HG02973 (cell line): ENCODE measurements at regions not wholly inside any gene's neighbourhood (a gene's known extent, or its start where the extent isn't known, plus 50 kb on each side); places are given as distances from the start of the nearest gene placed in this dataset.
"Not testable (repeated sequence)": the region's sequence is repeated elsewhere in the genome, so short reads cannot be mapped to it uniquely, and the experiment has no call there.

Source experiments
- ATAC-seq: cut with Tn5 transposase; IDR thresholded peaks from one replicate; pipeline ENCODE4 v1.9.1; 2021; ENCODE audit warnings: moderate library complexity; ENCODE audit not compliant: unreplicated experiment

DNA sequence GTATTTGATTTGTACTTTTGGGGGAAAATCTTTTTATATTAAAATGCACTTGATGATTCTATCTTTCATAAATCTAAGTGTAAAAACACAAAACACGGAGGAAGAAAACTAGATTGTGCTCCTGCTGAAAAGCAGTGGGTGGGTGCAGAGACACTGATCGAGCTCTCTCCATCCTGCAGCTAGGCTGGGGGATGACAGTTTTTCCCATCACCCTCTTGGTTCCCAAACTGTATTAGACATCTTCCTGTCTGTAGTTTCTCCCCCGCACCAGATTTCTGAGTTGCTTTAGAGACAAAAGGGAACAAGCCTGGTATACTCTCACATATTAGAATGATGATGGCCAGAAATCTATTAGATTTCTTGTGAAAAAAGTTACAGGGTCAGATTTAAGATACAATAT, 99.6 kb downstream of the FAM114A2 start:
- ATAC-seq, result no peak

DNA sequence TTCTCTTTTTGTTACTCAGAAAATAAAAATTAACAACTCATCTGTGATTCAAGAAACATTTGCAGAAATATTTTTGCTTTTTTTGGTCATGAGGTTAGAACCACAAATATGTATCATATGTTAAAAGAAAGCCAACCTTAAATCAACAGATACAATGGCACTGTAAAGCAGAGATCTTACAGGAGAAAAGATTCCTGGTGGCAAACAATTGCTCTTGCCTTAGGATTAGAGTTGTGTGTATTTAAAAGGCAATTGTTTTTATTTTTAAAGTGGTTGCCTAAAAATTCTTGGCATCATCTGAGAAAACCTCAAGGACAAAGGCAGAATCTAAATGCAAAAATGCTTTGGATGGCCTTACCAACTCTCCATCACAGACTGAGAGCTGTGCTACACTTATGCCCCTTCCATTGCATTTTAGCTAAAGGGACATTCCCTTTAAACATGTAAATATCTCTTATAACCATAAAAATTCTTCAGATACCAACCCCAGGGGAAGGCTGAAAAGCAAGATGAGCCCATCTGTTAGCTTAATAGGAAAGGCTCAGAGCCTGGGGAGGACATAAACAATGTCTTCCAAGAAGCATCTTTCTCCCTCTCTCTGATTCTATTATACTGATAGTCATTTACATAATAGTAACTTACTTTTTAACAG, 100.4 kb downstream of the FAM114A2 start:
- ATAC-seq, result no peak

DNA sequence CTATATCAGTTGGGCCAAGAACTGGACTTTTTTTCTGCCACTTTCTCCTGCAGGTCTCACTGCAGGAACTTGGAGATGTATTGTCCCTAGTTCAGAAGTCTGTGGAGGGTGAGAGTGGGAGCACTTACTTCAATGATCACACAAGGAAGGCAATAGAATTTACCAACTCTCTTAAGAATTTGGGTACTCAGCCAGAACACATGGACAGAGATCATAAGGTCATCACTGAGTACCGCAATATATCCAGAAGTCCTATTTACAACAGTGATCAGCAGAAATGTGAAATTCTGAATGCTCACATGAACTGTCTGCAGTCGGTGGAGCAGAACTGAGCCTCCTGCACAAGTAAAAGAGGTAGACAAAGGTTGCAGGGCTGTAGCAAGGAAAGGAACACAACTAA, 101.0 kb downstream of the FAM114A2 start:
- no peak for ATAC-seq

GRCh38 chr5:153935151-153935550, 103.6 kb downstream of the FAM114A2 start:
- ATAC-seq, result not testable (repeated sequence)

- no peak for ATAC-seq
Observed at GRCh38 chr5:153926201-153926600, 112.5 kb downstream of the FAM114A2 start.

- no peak for ATAC-seq
Observed at GRCh38 chr5:153919161-153919560, 119.5 kb downstream of the FAM114A2 start.

GRCh38 chr5:153907170-153907775, 131.4 kb downstream of the FAM114A2 start:
- no peak for ATAC-seq

DNA sequence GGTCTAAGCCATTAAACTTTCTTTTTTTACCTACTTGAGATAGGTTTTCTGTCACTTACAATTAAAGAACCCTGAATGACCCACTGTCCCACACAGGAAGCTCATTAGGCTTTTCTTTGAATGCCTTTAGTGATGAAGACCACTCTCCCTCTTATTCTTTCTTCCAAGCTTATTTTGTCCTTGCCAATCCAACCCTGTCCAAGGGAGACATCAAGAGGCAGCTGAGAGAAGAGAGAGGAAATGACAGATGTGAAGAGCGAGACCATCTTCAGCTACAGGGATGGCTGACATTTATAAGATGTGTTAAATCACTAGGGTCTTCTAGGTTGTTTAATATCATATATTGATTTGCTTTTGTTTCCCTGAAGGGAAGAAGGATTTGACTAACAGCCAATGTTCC, 133.5 kb downstream of the FAM114A2 start:
- ATAC-seq, result no peak

DNA sequence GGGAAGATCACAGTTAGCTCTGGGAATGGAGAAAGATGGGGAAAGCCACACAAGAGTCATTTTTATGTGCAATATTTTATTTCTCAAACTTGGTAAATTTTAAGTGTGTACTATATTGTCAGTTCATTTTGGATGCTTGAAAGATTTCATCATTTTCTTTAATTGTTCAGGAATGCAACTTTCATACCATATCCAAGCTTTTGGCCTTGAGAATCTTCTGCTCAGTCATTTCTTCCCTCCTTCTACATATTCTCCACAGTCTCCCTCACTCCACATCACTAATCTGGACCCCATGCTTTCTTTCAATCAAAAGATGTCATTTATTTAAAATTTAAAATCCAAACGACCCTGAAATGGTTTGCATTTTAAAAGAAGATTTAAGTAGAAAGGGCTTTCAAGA, 135.4 kb downstream of the FAM114A2 start:
- ATAC-seq, result no peak

- no peak for ATAC-seq
Observed at GRCh38 chr5:153902016-153902415, 136.7 kb downstream of the FAM114A2 start.

- no peak for ATAC-seq
Observed at GRCh38 chr5:153901449-153901848, 137.3 kb downstream of the FAM114A2 start.

DNA sequence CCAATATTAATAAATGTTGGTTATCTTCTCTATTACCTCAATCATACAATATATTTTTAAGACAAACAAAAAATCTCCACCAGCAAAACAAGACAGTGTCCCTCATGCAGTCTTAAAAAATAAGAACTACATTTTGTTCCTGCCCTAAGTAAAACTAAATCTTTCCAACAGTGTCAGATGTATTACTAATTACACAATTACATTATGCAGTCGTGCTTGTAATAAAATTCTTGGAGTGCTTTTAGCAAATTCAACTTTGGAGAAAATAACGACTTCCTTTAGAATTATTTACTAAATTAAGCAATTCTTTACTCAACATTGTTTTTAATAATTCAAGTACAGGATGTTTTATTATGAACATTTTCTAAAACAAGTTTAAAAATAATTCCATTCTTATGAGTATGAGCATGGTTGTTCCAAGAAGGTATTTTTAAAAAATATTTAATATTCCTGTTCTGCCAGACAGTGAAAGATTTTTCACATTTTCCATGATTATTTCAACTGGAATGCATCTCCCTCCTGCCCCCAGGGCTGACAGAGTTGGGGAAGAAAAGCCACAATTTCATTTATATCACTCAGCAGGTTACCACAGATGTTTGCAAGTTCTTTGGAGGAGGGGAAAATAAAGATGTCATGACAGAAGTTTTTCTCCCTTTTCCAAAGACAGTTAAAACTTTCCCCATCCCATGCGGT, 137.9 kb downstream of the FAM114A2 start:
- no peak for ATAC-seq

DNA sequence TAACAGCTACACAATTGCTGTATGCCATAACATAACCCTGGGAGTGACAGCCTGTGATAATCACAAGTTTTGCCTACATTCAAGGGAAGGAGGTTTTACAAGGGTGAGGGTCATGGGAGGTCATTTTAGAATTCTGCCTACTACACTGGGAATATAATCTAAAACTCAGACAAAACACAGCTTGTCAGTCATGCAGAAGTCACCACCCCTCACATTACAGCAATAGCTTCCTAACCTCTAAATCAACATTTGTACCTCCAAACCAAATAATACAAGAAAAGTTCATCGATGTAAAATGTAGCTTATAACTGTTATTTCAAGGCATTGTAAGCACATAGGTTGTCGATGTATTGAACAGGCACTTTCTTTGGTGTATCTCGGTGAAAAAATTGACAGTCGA, 139.0 kb downstream of the FAM114A2 start:
- ATAC-seq, result no peak

- peak; percentile 100 for ATAC-seq
Observed at GRCh38 chr5:153896701-153897100, 142.0 kb downstream of the FAM114A2 start.

GRCh38 chr5:153896117-153896516, 142.6 kb downstream of the FAM114A2 start:
- ATAC-seq, result no peak

DNA sequence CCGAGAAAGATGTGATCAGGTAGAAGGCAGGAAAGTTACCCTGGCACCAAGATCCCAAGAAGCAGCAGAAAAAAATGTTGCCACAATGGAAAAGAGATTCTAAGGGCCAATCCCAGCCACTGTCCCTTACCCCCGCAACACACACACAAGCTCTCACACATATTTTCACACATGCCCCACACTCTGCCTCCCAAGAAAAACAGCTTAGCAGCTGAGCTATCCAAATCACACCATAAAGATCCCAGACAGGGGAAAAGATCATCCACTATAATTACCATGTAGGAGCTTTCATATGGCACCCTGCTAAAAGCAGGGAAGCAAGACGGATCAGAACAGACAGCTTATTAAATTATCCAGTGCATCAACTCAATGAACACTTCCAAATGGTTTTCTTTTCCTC, 143.4 kb downstream of the FAM114A2 start:
- ATAC-seq, result no peak

- no peak for ATAC-seq
Observed at GRCh38 chr5:153893817-153894216, 144.9 kb downstream of the FAM114A2 start.

GRCh38 chr5:153891394-153891793, 147.3 kb downstream of the FAM114A2 start:
- no peak for ATAC-seq

DNA sequence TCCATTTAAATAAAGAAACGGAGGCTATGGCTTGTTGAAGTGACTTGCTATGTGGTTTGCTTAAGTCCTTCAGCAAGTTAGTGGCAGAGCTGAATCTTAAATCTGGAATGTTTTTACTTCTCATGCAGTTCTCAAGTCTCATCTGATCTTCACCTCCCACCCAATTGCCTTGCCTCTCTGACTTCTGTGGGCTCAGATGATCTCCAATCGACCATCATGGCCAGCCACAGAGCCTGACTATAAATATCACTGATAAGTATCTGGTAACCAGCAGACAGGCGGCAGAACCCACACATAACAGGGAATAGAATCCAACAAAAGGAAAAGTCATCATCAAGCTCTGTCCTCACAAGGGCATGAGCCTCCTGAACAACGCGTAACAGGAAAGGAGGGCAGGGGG, 149.9 kb downstream of the FAM114A2 start:
- no peak for ATAC-seq

DNA sequence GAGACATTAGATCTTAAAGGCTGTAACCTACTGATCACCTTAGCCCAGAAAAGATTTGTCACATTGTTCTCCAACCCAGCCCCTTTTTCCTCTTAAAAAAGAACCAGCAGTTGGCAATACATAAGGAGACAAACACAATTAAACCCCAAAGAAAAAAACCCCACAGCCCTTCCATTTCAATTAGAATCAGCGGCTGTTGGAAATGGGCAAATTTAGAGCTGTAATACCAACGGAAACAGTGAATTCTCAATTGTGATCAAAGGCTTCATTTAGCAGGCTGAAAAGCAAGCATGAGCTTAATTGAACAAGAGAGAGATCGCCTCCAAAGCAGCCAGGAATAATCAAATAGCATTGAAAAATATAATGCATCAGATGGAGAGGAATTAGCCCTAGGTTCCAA, 153.6 kb downstream of the FAM114A2 start:
- ATAC-seq, result no peak

DNA sequence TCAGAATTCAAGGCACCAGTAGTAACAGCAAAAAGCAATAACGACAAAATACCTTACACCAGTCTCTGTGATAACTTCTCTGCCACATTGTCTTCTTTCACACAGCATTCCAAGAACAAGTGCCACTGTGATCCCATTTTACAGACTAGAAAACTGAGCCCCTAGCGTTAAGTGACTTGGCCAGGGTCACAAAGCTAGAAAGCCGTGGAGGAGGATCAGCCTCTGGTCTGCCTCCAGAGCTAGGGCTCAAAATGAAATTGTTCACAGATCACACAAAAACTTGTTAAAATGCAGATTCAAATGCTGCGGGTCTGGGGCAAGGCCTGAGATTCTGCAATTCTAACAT, 154.1 kb downstream of the FAM114A2 start:
- ATAC-seq, result no peak

DNA sequence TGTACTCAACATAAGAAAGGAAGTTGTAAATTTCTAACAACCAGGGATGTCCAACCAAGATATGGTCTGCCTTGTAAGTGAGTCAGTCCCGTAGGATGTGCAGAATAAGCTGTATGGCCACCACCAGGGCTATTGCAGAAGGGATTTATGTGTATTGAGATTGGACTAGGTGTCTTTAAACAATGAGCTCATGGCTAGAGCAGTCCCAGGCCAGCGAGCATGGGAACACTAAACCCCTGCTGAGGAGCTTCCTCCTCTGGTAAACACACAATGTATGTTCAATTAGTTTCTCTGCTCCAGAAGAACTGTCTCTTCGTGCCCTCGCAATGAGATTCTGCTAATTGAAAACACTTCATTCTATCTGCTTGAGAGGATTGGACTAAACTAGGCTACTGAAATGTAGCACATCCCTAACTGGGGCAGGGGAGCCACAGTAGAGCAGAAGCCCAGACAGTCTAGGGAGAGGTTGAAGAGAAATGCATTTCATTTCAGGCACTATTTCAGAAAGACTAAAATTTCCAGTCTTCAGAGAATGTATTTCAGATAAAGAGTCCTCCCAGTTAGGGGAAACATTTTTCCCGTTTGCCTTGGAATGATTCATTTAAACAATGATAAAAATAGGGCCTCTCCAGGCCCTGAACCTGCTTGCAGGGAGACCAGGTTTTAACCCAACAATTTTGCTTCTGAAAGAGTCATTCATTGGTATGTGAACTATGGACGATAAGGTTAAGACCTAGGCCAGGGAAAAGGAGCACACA, 154.7 kb downstream of the FAM114A2 start:
- ATAC-seq, result no peak
